ENCODE measurements at regions not wholly inside any gene's neighbourhood (a gene's known extent, or its start where the extent isn't known, plus 50 kb on each side); places are given as distances from the start of the nearest gene placed in this dataset.

DNA sequence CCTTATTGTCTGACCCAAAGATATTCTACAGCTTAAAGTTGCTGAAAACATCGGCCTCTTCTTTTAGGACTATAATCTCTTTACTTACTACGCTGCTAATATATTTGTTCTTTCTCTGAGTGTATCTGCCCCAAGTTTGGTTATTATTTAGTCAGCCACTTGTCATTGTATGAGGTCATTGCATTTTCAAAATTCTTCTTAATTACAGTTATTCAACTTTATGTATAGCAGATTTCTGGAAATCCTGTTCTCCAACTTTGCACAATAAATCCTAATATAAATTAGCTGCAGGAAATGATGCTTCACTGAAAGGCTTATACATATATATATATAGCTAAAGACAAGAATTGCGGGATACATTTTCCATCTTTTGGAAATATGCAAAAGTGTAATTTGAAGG lies 88.5 kb upstream of the HIVEP1 start:
- no peak for DNase-seq

DNA sequence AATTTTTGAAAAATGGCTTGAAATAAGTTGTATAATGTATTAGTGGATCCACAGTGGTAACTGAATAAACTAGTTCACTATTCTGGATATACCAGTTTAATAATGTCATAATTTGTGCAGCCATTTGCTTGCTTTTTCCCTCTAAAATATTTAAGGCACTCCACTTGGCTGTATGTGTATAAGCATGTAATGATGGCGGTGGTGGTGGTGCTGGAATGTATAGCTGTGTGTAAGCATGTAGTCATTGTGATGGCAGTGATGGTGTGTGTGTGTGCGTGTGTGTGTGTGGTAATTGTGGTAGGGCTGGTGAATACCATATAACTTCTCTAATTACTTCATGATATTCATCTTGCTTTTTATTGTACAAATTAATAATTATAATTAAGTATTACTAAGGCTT lies 89.2 kb upstream of the HIVEP1 start:
- no peak for DNase-seq

DNA sequence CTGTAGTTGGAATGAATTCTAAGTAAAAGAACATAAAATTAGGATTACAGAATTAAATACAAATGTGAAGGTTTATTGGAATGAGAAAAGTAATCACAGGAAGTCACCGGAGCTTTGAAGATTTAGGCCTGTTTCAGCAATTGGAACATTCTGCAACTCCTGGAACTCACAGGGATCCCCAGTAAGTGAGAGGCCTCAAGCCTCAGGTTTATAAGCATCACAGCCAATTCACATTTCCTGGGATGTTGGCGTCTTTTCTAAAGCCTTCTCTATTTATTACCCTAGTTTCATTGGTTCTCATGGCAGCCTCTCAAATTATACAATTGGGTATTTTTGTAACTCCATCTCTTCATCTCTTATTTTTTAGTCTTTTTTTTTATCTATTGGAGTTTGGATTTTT lies 90.4 kb upstream of the HIVEP1 start:
- no peak for DNase-seq

DNA sequence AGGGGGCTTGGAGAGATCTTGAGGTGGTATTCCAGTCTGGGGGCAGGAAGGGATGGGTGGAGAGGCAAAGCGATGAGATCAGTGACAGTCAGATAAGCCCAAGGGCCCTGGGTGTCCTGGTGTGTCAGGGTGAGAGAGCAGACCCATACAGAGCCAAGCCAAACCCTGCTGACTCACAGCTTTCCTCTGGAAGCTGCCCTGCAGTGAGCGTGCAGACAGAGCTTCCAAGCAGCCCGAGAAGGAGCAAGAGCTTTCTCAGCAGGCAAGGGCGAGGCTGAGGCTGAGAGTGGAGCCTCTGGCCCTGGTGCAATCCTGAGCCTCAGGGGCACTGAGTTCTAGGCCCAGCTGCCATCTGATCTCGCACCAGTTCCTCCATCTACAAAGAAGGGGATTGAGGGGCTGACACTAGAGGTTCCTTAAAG lies 91.1 kb upstream of the HIVEP1 start:
- no peak for DNase-seq

DNA sequence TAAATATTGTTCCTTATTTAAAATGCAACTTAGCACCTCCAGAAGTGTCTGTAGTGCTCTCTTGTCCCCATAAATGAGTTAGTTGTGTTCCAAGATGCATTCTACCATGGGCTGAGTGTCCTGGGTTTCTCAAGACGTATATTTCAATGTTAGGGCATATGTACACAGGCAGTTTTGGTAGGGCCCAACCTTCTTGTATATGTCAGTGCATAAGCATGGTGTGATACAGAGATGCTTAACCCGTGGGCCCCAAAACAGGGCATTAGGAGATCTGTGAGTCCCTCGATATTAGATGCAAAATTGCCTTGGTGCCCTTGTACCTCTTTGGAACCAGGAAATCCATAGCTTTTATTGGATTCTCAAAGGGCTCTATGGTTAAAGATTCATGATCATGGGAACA lies 91.5 kb upstream of the HIVEP1 start:
- DNase-seq: no peak

DNA sequence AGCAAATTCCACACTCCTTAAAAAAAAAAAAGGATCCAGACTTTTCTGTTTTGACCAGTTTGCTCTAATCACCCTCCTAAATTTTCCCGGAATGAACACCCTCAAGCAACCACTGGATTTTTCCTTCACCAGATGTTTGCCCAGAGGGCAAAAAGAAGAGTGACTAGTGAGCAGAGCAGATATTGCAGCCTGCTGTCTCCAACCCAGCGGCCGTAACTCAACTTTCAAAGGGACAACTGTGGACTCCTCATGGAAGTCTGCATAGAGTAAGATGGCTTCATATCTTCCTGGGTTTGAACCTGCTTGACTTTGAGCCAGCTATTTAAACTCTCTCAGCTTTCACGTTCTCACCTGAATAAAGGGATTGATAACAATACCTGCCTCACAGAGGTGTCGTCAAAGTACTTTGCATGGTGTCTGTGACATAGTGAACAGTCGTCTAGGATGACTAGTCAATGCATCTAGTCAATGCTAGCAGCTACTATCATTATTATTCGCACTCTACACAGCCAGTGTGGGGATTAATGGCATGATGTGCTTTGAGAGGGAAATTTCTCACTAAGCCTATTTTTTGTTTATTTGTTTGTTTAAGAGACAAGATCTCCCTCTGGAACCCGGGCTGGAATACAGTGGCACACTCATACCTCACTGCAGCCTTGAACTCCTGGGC lies 92.2 kb upstream of the HIVEP1 start:
- DNase-seq: no peak

DNA sequence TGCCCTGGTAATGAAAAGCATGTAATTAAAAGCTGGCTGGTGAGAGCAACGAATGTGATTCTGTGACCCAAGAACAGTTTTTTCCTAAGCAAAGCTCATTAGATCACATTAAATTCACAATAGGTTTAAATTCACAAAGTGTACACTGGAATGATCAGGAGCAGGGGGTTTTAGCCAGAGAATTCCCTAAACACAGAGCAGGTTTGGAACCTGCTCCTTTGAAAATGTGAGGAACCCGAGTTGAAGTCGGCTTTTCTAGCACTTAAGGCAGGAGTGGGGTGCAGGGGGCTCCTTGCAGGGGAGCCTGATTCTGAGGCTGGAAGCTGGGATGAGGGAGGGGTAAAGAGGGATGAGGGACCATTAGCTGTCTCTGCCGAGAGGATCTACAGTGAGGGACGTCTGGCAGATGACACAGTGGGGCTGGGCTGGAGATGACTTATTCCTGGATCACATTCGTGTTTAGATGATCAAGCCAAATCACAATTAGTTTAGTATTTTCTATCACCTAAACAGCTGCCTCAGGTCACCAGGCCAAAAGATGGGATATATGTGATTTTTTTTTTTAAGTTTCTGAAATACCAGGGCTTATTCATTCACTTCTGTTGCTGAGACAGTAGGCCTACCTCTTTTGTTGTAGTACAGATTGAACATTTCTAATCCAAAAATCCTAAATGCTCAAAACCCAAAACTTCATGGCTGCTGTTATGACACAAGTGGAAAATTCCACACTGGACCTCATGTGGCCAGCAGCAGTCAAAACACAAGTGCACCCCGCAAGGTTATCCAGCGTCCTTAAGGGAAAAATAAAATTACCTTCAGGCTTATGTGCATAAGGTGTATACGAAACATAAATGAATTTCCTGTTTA lies 93.1 kb upstream of the HIVEP1 start:
- DNase-seq: peak; percentile 39

DNA sequence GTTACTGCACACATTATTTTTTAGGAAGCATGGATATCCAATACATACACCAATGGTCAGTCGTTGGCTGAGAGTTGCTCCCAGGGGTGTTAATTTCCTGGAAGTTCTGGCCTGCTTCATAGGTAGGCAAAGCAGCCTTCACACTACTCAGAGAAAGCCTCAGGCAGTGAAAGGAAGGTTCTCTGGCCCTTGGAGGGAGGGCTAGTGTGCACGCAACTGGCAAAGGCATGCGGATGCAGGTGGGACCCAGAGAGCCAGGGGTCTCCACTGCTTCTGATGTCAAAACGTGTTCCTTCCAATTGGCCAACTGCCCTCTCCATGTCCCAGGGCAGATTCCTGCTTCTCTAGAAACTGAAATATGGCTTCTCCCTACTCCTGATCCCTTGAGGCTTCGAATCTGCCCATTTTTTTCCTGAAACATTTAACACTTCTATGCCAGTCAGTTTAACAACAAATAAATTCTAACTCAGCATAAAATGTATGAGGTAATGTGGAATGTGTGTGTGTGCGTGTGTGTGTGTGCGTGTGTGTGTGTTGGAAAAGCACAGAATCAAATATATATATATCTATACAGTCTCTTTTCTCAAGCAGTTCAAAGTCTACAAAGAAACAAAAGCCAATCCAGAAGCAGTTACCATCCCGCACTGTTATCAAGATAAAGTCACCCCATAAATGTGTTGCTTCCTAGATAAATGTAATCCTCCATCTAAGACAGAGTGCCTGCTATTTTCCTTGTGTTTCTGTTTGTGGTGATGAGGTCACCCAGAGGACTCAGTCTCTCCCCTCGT lies 94.0 kb upstream of the HIVEP1 start:
- DNase-seq: no peak

DNA sequence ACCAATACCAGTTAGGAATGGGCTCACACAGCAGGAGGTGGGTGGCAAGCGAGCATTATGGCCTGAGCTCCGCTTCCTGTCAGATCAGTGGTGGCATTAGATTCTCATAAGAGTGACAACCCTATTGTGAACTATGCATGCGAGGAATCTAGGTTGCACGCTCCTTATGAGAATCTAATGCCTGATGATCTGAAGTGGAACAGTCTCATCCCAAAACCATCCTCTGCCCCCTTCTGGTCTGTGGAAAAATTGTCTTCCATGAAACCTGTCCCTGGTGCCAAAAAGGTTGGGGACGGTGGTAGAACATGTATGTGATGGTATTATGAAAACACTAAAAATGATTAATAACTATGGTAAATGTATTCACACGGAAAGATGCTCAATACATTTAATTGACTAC lies 99.7 kb upstream of the HIVEP1 start:
- no peak for DNase-seq

DNA sequence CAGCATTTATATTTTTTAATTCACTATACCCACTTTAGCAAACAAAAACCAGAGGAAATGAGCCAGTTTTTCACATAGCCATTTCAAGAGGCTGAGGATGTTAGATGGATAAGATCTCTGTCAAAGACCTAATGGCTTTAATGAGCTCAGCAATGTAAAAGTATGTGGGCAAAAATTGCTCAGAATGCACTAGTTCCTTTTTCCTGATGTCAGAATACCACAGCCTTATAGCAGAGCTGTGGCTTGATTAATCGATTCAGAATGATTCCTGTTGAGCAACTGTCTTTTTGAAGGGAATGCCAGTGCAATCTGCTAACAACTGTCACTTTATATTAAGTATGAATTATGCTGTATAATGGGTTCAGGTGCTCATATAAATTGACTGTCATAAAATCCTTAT lies 100.6 kb upstream of the HIVEP1 start:
- DNase-seq: no peak

DNA sequence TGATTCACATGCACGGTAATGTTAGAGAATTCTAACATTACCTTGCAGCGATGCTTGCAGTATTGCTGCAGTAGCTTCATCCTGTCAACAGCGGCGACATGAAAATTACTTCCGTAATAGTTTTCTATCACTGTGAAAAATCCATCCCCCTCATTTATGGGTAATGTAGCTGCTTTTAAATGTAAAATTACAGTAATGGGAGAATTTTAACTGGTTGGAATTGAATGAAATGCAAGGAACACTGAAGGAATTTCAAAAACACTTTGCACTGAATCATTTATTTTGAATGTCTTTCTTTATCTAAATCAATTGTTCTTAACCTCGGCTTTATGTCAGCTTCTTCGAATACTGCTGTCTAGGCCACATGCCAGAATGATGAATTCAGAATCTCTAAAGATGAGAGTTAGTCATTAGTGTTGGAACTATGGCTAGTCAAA lies 102.4 kb upstream of the HIVEP1 start:
- DNase-seq: no peak

DNA sequence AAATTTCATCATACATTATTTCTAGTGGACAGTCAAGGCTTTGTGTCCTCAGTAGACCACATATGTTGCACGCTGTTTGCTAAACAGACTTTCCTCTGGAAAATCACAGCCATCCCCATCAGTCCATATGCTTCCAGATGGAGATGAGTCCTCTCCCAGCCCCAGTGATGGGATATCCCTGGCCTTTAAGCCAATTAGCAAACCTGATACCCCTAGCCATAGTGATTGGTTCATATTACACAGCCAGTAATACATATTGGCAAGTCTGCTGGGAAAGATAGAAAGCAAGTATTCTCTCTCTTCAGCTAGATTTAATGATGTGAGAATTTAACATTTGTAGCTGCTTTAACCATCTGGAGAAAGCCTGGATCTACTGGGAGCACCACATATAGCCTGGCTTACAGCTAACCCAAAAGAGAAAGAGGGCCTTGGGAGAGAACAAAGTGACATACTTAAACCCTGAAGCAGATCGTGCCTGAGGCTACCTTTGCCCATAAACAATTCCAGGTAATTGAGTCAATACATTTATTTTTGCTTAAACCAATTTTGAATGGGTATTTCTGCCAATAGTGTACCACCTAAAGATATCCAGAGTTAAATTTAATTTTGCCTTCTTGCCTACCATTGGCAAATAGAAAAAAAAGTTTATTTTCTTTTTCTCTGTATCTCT lies 103.5 kb upstream of the HIVEP1 start:
- no peak for DNase-seq

DNA sequence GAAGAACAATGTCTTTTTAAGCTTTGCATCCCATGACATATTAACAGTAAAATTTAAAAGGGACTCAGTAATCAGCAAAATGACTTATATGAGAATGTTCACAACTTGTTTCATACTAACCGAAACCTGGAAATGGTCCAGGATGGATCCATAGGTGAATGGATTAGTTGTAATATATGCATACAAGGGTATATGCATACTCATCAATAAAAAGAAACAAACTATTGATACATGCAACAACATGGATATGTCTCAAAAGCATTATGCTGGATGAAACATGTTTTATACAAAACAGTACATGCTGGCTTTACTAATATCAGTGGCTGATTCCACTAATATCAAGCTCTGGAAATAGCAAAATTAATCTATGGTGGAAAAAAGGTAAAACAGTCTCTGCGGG lies 108.5 kb upstream of the HIVEP1 start:
- no peak for DNase-seq

DNA sequence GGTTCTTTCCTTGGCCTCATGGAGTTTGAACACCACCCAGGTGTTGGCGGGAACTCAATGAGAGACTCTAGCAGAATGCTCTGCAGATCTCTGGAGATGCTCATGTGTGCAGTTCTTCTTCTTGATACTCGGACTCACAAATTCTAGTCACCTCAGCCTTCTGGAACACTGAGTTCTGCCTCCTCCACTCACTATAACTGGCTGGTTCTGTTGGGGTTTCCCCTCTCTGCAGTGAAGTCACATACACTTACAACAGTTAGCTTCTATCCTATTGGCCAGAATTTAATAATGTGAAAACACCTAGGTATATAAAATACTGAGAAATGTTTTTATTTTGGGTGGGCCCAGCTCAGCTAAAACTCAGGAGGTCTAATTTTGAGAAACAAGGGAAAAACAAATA lies 109.6 kb upstream of the HIVEP1 start:
- DNase-seq: no peak

DNA sequence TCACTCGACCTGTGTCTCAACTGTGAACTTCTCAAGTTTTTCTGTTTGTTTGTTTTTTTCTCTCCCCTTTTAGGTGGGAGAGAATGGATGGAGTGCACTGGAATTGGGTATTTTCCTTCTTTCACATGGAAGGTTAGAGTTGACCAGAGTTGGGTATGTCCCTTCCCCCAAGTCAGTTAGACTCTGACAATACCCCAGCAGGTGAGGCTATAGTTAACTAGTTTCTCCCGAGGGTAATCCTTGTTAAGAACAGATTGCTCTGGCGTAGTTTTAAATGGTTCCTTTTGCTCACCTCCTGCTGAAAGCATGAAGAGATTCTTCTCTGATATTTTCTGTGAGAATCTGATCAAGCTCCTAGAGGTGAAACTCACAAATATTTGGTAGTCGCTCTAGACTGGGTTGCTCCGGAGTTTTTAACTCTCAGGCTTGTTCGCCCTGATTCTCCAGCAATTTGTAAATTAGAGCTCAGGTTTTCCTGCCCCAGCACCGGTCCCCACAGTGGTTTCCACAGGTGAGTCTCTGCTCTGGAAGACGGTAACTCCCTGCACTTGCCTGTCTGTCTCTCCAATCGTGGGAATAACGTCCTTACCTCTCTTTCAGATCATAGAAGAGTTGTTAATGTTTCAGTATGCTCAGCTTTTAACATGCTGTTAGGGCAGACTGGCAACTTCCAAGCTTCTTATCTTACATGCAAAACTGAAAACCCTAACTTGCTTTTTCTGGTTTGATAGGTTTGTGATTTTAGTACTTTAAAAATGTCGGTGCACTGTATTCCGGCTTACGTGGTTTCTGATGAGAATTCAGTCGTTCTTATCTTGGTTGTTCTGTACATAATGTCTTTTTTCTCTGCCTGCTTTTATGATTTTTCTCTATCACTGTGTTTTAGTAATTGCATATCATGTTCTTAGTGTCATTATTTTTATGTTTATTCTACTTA lies 111.2 kb upstream of the HIVEP1 start:
- no peak for DNase-seq

DNA sequence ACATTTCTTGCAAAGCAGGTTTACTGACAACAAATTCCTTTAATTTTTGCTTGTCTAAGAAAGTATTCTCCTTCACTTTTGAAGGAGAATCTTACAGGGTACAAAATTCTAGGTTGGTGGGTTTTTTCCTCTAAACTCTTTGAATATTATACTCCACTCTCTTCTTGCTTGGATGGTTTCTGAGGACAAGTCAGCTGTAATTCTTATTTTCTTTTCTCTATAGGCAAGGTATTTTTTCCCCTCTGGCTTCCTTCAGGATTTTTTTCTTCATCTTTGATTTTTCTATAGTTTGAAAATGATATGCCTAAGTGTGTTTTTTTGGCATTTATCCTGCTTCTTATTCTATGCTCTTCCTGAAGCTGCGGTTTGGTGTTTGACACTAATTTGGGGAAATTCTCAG lies 112.5 kb upstream of the HIVEP1 start:
- DNase-seq: no peak

DNA sequence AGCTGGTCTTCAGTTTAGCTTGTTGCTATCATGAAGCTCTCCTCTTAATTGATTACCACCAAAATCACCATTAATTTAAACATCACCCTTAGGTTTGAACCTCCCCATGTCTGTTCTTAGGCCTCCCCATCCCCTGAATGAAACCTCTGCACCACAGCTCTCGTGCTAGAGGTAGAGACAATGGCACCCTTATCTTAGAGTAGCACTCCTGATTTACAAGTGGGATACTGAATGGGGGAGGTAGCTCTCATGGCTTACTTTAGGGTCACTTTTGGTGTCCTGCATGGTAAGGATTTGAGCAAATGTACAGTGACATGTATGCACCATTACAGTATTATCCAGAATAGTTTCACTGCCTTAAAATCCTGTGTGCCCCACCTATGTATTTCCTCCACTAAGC lies 115.6 kb upstream of the ADTRP start:
- no peak for DNase-seq

DNA sequence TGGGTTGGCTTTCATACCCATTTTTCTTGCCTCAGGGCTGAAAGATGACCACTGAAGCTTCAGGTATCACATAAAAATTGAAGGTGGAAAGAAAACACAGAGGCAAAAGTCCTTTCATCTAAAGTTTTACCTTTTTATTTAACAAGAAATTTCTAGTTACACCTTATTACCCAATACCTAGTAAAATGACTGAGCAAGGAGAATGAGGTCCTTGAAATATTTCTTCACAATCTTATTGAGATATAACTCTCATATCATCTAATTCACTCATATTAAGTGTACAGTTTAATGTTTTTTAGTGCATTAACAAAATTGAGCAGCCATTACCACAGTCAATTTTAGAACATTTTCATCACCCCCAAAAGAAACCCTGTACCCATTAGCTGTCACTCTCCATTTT lies 112.9 kb upstream of the ADTRP start:
- no peak for DNase-seq

DNA sequence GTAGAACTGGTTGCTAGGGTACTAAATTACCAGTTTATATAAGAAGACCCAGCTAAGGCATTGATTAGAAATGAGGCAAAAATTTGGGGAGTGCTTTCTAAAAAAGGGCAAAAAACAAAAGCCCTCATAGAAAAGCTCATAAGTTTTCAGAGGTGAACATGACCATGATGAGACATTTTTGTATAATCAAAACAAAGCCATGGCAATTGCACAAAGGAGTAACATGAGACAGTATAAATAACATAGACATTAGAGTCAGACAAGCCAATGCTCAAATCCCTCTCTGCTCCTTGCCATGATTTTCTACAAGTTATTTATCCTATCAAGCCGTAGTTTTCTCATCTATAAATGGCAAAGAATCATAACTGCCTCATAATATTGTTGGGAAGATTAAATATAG lies 112.2 kb upstream of the ADTRP start:
- DNase-seq: no peak

DNA sequence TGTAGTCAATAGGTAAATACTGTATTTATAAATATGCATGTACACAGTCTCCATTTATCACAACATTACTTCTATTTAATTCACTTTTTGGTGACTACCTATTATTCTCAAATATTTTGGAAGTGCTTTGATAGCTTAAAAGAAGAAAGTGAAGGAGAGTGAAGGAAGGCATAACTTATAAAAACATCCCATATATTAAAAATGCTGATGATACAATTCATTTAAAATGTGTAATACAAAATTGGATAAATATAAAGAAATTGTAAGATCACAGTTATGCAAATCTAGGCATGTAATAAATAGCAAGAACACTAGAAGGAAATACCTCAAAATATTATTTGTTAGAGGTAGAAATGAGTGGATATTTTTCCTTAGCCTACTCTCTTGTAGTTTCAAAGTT lies 111.6 kb upstream of the ADTRP start:
- no peak for DNase-seq

DNA sequence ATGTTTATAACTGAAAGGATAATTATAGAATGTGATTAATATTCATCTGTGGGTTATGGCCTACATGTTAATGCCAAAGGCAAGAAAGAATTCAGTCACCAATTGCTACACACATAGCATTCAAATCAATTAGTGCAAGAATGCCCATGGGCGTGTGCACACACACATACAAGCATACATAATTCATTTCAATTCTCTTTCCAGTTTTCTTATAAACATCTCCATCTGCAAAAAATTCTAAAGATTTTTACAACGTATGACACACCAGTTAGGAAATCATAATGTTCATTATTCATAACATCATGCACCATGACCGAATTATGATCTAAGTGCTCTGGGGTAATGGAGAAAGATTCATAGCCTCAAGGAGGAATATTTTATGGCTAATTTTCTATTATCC lies 111.0 kb upstream of the ADTRP start:
- no peak for DNase-seq

DNA sequence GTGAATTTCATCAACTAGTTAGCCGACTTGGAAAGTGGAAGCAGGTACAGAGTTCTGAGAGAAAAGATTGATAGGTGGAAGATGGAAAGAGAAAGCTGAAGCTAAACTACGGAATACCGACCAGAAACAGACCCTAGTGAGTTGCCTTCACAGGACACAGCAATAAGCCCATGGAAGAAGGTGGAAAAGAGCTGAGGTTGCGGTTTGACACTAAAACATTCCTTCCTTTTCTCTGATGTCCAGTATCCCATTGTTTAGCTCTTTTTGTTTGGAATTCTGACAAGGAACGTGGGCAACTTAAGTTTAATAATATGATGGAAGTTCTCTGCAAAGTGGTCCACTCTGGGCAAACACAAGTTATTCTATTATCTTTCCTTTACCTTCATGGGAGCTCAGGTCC lies 110.1 kb upstream of the ADTRP start:
- no peak for DNase-seq
